OCI-LY3 (cell line): ENCODE measurements at regions not wholly inside any gene's neighbourhood (a gene's known extent, or its start where the extent isn't known, plus 50 kb on each side); places are given as distances from the start of the nearest gene placed in this dataset.

Experiments used
- H2AFZ ChIP-seq: fragments of 200-600, 300-600 bp; shearing (Covaris generic); 2 replicates; pipeline ENCODE4 v1.6.0; 2014; ENCODE audit warnings: antibody characterized with exemption, low read depth, low read length
- H3K27ac ChIP-seq: fragments of 200-600, 300-600 bp; sonication (generic); 2 replicates; pipeline ENCODE4 v1.5.1; 2014; ENCODE audit warnings: mild to moderate bottlenecking, low read length, moderate library complexity, mixed read lengths
- H3K27me3 ChIP-seq: fragments of 200-600, 300-600 bp; sonication (generic); 2 replicates; pipeline ENCODE4 v1.6.1; 2014; ENCODE audit warnings: low read depth, low read length, mixed read lengths
- H3K36me3 ChIP-seq: fragments of 200-600, 300-600 bp; sonication (generic); replicated peaks from 2 replicates; pipeline ENCODE3; 2014; ENCODE audit warnings: low read depth, low read length, mixed read lengths
- H3K4me1 ChIP-seq: fragments of 300-600, 200-600 bp; sonication (generic); 2 replicates; pipeline ENCODE4 v1.6.1; 2014; ENCODE audit warnings: low read length, mixed read lengths
- H3K4me2 ChIP-seq: fragments of 200-600, 300-600 bp; sonication (generic); 2 replicates; pipeline ENCODE4 v1.6.1; 2014; ENCODE audit warnings: low read length, mixed read lengths
- H3K4me3 ChIP-seq: fragments of 300-600, 200-600 bp; sonication (generic); 2 replicates; pipeline ENCODE4 v1.5.1; 2014; ENCODE audit warnings: antibody characterized with exemption, mild to moderate bottlenecking, low read length, moderate library complexity
- H3K79me2 ChIP-seq: fragments of 300-600, 200-600 bp; shearing (Covaris generic); 2 replicates; pipeline ENCODE4 v1.6.1; 2014; ENCODE audit warnings: mild to moderate bottlenecking, low read length, mixed read lengths
- H3K9ac ChIP-seq: fragments of 300-600, 200-600 bp; shearing (Covaris generic); 2 replicates; pipeline ENCODE4 v1.6.0; 2014; ENCODE audit warnings: mild to moderate bottlenecking, low read length, moderate library complexity
- H3K9me3 ChIP-seq: fragments of 200-600, 300-600 bp; shearing (Covaris generic); 2 replicates; pipeline ENCODE4 v1.6.1; 2014; ENCODE audit warnings: low read length, mixed read lengths; ENCODE audit not compliant: insufficient read depth
- H4K20me1 ChIP-seq: fragments of 200-600, 300-600 bp; sonication (generic); 2 replicates; pipeline ENCODE4 v1.6.1; 2016; ENCODE audit warnings: low read length, mixed read lengths; ENCODE audit not compliant: insufficient read depth
- CTCF ChIP-seq: fragments of 200-600, 300-600 bp; sonication (generic); IDR thresholded peaks from 2 replicates; pipeline ENCODE4 v1.5.1; 2014; ENCODE audit warnings: antibody characterized with exemption, low read length, low read depth
- EZH2phosphoT487 ChIP-seq: fragments of 200-600 bp; shearing (Covaris generic); IDR thresholded peaks from 2 replicates; pipeline ENCODE4 v1.6.1; 2018; ENCODE audit warnings: antibody characterized with exemption, mixed run types, low read depth

GRCh38 chr5:26321278-26321677 is 717.1 kb downstream of the CDH9 start:
- H3K36me3 ChIP-seq = no peaks in the 10 kb centered on the region
- H3K4me1 ChIP-seq = no peaks in the 10 kb centered on the region
- no peak overlapping the region for H2AFZ ChIP-seq
- H4K20me1 ChIP-seq = no peaks in the 10 kb centered on the region
- TF ChIP-seq EZH2phosphoT487 = no peak
- TF ChIP-seq CTCF = no peak
- no peak overlapping the region for H3K4me3 ChIP-seq
- H3K27ac ChIP-seq = no peak overlapping the region
- no peak overlapping the region for H3K9ac ChIP-seq
- no peaks in the 10 kb centered on the region for H3K9me3 ChIP-seq
- no peaks in the 10 kb centered on the region for H3K27me3 ChIP-seq
- no peak overlapping the region for H3K4me2 ChIP-seq
- H3K79me2 ChIP-seq = no peaks in the 10 kb centered on the region

- Histone ChIP-seq H4K20me1 (no peaks in the 10 kb centered on the region), H3K4me2 (no peak overlapping the region), H2AFZ (no peak overlapping the region), H3K4me3 (no peak overlapping the region), H3K27ac (no peak overlapping the region), H3K79me2 (no peaks in the 10 kb centered on the region), H3K36me3 (no peaks in the 10 kb centered on the region), H3K27me3 (no peaks in the 10 kb centered on the region), H3K9me3 (no peaks in the 10 kb centered on the region), H3K9ac (no peak overlapping the region), H3K4me1 (no peaks in the 10 kb centered on the region)
- no peak for TF ChIP-seq EZH2phosphoT487
- no peak for TF ChIP-seq CTCF
These were observed 728.0 kb downstream of the CDH9 start for GRCh38 chr5:26310415-26310814.

- TF ChIP-seq CTCF (no peak), EZH2phosphoT487 (no peak)
- Histone ChIP-seq H3K79me2 (no peaks in the 10 kb centered on the region), H3K4me3 (no peak overlapping the region), H3K9me3 (no peaks in the 10 kb centered on the region), H3K27ac (no peak overlapping the region), H3K36me3 (no peaks in the 10 kb centered on the region), H2AFZ (no peak overlapping the region), H3K27me3 (no peaks in the 10 kb centered on the region), H3K4me2 (no peak overlapping the region), H3K4me1 (no peaks in the 10 kb centered on the region), H4K20me1 (no peaks in the 10 kb centered on the region), H3K9ac (no peak overlapping the region)
These were observed 742.8 kb downstream of the CDH9 start for GRCh38 chr5:26295541-26295940.

GRCh38 chr5:26282190-26282589 is 756.2 kb downstream of the CDH9 start:
- Histone ChIP-seq H3K4me2 (no peak overlapping the region), H3K4me3 (no peak overlapping the region), H3K27ac (no peak overlapping the region)

More at GRCh38 chr5:26282190-26282589, 756.2 kb downstream of the CDH9 start:
- Histone ChIP-seq H3K9ac (no peak overlapping the region), H3K4me1 (no peaks in the 10 kb centered on the region), H3K79me2 (no peaks in the 10 kb centered on the region), H2AFZ (no peak overlapping the region), H3K36me3 (no peaks in the 10 kb centered on the region), H4K20me1 (no peaks in the 10 kb centered on the region), H3K27me3 (no peaks in the 10 kb centered on the region), H3K9me3 (no peaks in the 10 kb centered on the region)
- TF ChIP-seq CTCF (no peak), EZH2phosphoT487 (no peak)
